Activated T-cell treated with anti-CD3 and anti-CD28 coated beads for 24 hours (primary cell): ENCODE measurements at regions not wholly inside any gene's neighbourhood (a gene's known extent, or its start where the extent isn't known, plus 50 kb on each side); places are given as distances from the start of the nearest gene placed in this dataset.

Experiments
- DNase-seq: peaks from one replicate; pipeline ENCODE4 v3.0.0-alpha.2; 2020; ENCODE audit warnings: low read depth

DNA sequence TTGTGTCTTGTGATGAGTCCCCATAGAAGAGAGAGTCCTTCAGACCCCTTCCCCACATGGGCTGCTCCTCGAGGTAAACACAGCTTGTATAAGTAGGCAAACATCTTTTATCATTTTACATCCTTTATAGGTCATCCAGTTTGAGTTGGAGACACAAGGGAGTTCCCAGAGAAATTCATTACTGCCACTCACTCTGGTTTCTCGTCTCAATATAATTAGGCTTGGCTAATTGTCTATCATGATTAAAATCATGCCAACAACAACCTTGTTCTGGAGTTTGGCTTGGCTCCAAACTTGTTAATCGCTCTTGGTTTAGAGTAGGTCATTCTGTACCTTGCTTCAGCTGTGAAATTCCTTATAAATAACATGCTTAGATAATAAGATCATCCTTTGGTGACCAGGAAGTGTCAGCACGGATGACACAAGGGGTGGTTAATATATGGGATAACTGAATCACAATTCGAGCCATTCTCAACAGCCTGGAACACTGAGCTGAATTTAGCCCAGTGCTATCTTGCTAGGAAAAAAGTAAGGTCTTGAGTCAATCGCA is 70.7 kb upstream of the DAB1 start:
- no peak for DNase-seq

DNA sequence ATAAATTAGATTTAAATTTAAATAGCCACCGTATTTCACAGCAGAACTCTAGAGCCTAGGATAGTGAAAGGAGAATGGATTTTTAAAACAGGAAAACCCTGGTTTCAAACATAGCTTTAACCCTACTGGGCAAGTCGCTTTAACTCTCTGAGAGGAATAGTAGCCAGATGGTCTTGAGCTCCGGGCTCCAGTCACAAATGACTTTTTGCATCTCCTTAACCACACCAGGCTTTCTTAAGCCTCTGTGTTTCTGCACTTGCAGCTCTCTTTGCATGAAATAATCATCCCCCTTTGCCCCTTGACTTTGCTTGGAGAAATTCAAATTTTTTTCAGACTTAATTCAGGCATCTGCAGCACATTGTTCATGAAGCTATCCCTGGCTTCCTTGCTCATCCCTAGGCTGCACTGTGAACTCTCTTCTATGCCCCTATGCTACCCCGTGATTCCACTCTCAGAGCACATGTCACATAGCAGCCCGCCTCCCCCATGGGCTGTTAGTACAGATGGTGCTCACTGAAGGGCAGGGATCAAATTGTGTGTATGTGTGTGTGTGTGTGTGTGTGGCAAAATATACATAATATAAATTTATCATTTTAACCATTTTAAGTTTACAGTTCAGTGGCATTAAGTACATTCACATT is 68.8 kb upstream of the DAB1 start:
- DNase-seq, result no peak

DNA sequence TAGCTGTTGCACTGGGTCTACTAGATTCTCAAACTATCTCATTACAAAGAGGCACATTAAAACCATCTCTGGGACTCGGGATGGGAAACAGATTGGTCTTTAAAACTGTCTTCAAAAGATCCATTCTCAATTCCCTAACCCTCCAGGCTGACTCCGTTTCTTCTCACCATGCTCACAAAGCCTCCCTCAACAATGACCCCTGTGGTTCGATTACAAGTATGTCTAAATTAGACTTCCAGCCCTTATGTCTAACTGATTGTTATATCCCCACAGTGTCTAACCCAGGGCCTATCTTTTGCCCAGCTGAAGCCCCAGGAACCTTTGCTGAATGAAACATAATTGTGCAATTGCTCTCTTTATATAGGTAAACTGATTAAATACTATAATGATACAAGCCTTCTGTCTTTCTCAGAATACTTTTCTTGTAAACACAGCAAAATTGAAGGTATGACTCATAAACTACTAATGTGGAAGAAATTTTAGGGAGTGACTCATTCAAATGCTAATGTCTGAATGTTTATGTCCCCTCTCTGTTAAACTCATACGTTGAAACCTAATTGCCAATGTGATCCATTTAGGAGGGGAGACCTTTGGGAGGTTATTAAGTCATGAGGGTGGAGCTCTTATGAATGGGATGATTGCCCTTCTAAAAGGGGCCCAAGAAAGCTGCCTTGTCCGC is 65.6 kb upstream of the DAB1 start:
- no peak for DNase-seq

DNA sequence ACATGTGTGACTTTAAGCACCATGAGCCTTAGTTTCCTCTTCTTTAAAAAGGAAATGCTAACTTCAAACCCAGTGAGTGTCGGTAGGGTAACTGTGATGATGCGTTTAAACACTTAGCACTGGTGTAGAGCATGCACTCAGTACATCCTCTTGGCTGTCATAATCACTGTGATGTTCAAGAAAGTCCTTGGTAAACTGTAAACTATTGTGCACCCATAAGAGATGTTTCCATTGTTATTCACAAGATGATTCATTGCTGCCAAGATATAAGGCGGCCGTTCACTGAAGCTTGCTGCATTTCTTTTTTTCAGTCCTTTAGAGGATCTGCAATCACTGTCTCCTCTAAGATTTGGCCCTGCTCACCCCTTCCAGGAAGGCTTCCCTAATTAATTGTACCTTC is 61.8 kb upstream of the DAB1 start:
- no peak for DNase-seq

DNA sequence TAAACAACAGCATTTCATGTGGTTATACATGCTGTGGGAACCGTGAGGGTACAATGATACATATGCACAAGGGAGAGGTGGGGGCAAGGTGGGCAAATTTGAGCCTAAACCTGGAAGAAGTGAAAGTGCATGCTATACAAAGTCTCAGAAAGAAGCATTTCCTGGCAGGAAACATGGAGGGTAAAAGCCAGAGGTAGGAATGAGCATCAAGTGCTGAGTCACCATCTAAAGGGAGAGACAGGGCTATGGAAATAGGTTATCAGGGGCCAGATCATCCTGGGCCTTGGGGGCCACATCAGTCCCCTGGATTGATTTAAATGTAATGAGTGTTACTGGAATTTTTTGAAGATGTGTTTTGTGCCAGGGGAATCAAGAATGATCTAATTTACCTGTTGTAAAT is 60.1 kb upstream of the DAB1 start:
- DNase-seq, result no peak

DNA sequence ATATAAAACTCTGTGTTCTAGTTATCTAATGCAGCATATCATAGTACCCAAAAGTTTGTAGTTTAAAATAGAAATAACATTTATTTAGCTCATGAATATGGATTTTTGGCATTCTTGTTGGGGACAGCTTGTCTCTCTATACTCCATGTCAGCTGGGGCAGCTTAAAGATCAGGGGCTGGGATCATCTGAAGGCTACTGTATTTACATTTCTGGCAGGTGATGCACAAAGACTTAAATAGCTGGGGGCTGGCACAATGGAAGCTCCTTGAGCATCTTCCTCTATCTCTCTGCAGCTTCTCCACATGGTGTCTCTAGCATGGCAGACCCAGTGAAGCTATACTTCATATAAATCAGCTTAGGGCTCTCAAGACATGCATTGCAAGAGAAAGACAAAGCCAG is 55.6 kb upstream of the DAB1 start:
- no peak for DNase-seq

DNA sequence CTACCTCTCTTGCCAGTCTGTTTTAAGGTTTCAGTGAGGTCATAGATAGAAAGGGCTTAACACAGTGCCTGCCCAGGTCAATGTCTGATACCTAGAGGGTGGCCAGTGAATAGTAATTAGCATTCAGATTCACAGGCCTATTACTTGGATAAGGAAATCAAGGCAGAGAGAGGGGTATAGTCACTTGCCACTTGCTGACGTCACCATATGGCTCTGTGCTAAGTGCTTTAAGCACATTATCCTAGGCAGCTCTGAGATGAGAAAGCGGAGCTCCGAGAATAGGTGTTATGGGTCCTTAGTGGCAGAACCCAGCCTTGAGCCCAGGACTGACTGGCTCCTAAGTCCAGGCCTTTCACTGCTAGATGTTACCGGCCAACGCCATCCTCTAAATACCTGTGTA is 51.5 kb upstream of the DAB1 start:
- no peak for DNase-seq

DNA sequence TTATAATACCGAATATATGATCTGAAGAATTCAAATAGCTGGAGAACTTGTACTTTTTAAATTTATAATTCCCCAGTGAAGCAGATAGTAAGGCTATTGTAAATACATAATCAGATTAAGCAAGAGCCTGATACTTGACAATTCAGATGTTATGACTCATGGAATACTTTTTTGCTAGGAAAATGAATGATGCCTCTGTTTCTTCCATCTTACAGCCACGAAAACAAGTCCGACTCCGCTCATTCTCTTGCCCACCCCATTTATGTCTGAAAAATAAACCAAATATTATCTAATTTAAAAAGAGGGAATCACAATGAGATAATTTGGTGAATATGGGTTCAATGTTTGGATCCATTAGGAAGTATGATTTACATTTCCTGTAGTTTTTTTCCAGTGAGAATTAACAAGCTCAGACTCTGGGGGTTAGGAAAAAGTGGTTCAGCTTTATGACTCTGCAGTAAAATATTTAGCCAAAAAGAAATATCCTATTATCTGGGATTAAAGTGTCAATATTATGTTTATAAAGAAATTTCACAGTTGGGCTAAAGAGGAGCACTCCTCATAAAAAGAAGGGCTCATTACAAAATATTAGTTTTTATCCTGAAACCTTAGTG is 50.4 kb upstream of the DAB1 start:
- DNase-seq, result no peak
